GM12872 (cell line): ENCODE measurements at regions not wholly inside any gene's neighbourhood (a gene's known extent, or its start where the extent isn't known, plus 50 kb on each side); places are given as distances from the start of the nearest gene placed in this dataset.

Experiments used
- TF ChIP-seq, protein P1 (sequence below): IDR thresholded peaks from 3 replicates; pipeline ENCODE4 v1.5.1; 2011; ENCODE audit warnings: low read depth, mild to moderate bottlenecking, low read length, moderate library complexity; ENCODE audit not compliant: insufficient read depth

DNA sequence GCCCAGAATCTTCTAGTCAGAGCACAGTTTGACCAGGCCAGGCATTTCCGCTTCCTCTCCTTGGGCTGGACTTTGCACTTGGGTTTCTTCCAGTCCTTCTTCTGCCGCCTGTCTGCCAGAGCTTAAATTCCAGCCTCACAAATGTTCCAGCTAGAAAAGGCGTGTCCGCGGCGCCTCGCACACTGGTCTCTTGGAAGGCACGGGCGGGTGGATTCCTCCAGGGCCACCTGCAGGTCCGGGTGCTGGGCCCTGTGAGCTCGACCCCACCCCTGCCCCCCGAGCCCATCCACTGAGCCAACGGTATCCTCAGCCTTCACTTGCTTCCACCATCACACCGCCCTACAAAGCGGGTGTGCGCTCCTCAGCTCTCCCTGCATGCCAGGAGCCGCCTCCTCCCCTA lies 2026.5 kb downstream of the TP53TG3F start:
- TF ChIP-seq, protein P1, sequence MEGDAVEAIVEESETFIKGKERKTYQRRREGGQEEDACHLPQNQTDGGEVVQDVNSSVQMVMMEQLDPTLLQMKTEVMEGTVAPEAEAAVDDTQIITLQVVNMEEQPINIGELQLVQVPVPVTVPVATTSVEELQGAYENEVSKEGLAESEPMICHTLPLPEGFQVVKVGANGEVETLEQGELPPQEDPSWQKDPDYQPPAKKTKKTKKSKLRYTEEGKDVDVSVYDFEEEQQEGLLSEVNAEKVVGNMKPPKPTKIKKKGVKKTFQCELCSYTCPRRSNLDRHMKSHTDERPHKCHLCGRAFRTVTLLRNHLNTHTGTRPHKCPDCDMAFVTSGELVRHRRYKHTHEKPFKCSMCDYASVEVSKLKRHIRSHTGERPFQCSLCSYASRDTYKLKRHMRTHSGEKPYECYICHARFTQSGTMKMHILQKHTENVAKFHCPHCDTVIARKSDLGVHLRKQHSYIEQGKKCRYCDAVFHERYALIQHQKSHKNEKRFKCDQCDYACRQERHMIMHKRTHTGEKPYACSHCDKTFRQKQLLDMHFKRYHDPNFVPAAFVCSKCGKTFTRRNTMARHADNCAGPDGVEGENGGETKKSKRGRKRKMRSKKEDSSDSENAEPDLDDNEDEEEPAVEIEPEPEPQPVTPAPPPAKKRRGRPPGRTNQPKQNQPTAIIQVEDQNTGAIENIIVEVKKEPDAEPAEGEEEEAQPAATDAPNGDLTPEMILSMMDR: no peak

DNA sequence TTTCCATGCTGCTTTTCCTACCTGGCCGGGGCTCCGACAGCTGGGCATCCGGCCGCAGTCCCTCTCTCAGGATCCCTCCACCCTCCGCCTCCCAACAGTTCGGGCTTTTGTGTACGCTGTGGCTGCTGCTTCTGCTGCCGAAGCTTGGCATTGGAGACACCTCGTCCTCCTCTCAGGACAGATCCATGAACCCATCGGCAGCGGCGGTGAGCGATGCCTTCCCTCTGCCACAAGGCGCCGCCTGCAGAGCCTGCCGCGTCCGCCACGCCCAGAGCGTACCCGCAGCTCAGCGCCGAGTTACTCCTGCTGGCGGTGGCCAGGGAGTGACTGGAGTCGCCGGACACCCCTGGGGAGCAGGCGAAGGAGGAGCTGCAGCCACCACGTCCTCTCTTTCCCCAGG lies 2032.8 kb downstream of the TP53TG3F start:
- TF ChIP-seq, protein P1: no peak

DNA sequence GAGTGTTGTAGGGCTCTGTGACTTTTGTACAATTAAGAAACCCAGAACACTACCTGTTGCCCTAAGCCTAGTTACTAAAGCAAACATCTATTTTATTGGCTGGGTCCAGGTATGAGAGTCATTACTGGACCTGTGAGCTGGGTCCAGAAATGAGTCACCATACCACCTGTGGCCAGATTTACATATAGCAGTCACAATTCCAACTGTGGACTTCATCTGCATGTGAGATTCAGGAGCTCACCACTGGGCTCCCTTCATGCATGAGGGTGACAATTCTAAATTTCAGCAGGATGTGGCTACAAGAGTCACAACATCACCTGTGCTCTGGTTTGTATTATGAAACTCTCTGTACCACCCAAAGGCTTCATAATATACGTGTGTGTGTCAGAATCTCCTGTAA lies 2038.0 kb downstream of the TP53TG3F start:
- TF ChIP-seq, protein P1: no peak

DNA sequence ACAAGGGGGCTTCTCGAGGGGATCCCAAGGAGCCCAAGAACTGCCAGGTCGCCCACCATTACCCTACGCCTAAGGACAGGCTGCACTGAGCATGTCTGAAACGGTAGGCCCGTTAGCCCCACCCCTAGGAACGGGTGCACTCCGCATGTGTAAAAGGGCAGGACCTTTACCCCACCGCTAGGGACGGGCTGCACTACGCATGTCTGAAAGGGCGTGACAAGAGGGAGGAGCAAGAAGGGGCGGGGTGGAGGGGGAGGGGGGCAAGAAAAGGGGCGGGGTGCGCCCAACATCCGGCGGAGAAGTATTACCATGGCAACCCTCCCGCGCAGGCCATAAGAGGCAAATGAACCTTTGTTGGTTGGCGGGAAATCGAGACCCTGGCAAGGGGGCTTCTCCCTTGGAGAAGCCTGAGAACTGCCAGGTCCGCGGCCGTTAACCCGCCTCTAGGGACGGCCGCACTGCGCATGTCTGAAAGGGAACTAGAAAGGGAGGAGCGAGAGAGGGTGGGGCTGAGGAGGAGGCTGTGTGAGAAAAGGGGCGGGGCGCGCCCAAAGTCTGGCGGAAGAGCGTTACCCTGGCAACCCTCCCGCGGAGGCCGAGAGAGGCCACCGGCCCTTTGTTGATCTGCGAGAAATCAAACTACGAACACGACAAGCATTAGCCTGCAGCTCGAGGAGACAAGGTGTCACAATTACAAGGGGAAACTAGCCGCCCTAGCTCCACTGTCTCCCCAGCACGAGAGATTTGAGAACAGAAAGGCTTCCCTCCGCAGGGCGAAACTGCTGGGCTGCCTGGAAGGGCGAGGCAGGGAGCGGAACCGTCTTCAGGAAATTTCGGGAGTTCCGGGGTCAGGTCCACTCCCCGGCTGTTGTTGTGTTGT lies 2046.8 kb downstream of the TP53TG3F start:
- TF ChIP-seq, protein P1: no peak

DNA sequence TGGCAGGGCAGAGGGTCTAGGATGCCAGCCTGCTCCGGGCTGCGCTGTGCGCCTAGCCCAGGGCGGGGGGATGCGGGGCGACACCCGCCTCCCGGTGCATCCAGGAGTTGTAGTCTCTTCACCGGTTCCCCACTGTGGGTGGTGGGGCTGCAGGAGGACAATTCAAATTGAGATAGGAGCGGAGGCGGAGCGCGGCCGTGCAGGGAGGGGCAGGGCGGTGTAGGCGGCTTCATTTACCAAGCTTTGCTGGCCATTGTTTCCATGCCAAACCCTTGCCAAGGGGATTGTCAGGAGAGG lies 2047.4 kb downstream of the TP53TG3F start:
- TF ChIP-seq, protein P1: no peak

DNA sequence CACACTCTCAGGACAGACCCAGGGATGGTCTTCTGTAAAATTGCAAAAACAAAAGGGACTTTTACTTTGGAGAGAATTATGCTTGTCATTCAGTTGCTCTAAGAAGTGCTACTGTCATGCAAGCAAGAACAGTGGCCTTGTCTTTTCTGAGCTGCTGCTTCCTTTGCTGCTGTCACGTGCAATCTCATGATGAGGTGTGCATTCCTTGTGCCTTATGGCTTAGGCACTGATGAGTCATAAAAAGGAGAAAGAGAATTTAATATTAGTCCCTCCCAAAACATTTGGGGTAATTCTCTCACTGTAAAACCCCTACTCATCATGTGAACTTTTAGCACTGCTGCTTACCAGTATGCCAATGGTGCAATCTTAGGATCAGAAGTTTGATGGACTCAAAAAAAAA lies 2051.3 kb downstream of the TP53TG3F start:
- TF ChIP-seq, protein P1: no peak

DNA sequence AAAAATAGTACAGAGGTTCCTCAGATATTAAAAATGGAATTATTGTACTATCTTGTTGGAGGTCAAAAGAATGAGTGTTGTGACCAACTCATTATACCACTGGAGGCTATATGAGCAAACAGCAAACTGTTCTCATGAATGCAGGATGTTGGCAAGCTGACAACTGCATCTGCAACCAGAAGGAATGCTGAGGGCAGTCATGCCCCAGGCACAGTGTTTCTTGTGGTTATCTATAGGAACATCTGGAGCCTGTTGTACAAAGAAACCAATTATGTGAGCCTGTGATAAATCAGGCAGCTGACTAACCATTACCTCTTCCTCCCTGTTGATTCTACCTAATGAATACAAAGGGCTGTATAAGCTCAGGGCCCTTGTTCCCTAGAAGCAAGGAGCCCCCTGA lies 2057.1 kb downstream of the TP53TG3F start:
- TF ChIP-seq, protein P1: no peak

DNA sequence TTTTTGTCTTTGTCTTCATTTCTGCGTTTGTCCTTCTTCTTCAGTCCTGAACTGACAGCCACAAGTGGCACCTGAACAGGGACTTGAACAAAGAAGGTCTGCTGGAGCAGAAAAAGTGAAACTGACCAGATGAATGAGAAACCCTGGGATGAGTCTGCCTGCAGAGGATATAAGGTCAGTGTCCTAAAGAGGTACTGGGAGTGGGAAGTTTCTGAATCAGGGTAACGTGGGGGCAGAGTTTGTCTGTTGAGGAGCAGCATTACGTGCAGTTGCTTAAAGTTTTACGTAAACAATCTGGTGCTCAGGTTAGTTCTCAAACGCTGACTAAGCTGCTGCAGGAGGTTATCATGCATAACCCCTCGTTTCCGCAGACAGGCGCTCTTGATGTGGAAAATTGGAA lies 2057.6 kb downstream of the TP53TG3F start:
- TF ChIP-seq, protein P1: no peak
